SK-N-MC (cell line): ENCODE measurements at regions not wholly inside any gene's neighbourhood (a gene's known extent, or its start where the extent isn't known, plus 50 kb on each side); places are given as distances from the start of the nearest gene placed in this dataset.

ENCODE experiments used
- EZH2 ChIP-seq: fragments of 200-600 bp; sonication (generic); IDR thresholded peaks from one replicate; pipeline ENCODE4 v1.6.1; 2017; ENCODE audit warnings: antibody characterized with exemption
- FOXP2 ChIP-seq: optimal IDR thresholded peaks from 2 replicates; pipeline ENCODE3; 2011; ENCODE audit warnings: mild to moderate bottlenecking, moderate library complexity; ENCODE audit not compliant: insufficient read depth; ENCODE audit errors: extremely low read length, control extremely low read depth
- POLR2AphosphoS5 ChIP-seq: IDR thresholded peaks from 2 replicates; pipeline ENCODE4 v1.6.1; 2012; ENCODE audit warnings: mild to moderate bottlenecking, low read depth, low read length, borderline replicate concordance

DNA sequence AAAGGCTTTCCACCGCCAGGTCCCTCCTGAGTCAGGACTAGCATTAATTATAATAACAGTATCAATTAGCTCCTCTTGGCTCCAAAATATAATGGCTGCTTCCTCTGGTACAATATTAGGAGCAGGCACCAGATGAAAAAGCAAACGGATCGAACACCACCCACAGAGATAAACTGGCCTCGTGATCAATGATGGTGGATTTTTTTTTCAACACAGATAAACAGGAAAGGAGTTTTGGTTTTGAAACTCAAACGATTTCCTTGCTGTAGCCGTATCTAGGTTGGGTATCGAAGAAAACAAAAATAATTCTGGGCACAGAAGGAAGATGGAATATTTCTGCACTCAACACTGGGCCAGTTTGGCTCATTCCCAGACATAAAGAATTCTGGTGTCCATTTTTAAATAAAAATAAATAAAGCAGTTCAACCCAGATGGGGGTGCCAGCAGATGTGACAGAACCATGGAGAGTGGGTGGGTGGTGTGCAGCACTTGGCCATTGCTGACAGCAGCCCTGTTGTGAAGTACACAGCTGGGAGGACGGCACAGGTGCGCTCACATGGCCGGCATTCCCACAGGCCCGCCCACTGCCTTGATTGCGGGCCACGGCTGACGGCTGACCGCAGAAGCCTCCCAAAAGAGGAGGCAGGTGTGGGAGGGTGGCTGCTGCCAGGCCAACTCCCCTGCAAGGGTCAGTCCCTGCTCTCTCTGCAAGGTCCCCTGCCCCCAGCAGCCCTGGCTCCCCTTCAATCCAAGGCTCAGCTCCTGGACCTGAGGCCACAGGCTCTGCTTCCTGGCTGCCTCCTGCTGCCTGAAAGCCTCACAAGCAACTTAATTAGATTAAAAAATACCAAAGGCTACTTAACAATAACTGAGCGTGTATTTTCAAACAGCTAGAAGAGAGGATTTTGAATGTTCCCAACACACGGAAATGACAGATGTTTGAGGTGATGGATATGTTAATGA, 351.9 kb upstream of the ID2 start:
- TF ChIP-seq EZH2 (no peak), POLR2AphosphoS5 (no peak), FOXP2 (no peak)
